ENCODE measurements at regions not wholly inside any gene's neighbourhood (a gene's known extent, or its start where the extent isn't known, plus 50 kb on each side); places are given as distances from the start of the nearest gene placed in this dataset.

GRCh38 chrX:85517994-85518718 lies 138.7 kb upstream of the POF1B start:
- H3K9me3 ChIP-seq: no peaks in the 10 kb centered on the region
- H3K27me3 ChIP-seq: no peaks in the 10 kb centered on the region
- intact Hi-C loops (cut with DNase I; ENCODE audit: low total_unique reads): no loop called here
- no peaks in the 10 kb centered on the region for H3K4me1 ChIP-seq
- no peaks in the 10 kb centered on the region for H3K36me3 ChIP-seq
- H3K27ac ChIP-seq: no peak overlapping the region
- H3K4me3 ChIP-seq: no peak overlapping the region
- DNase-seq: no peak
- TF ChIP-seq CTCF (IDR thresholded peaks at IDR 0.05): no peak

GRCh38 chrX:85516131-85516530 lies 136.7 kb upstream of the POF1B start:
- H3K27ac ChIP-seq: no peak overlapping the region
- no peaks in the 10 kb centered on the region for H3K4me1 ChIP-seq
- H3K36me3 ChIP-seq: no peaks in the 10 kb centered on the region
- intact Hi-C loops (cut with DNase I; ENCODE audit: low total_unique reads): no loop called here
- H3K4me3 ChIP-seq: no peak overlapping the region
- H3K9me3 ChIP-seq: no peaks in the 10 kb centered on the region
- no peaks in the 10 kb centered on the region for H3K27me3 ChIP-seq
- no peak for DNase-seq
- no peak for TF ChIP-seq CTCF (IDR thresholded peaks at IDR 0.05)

GRCh38 chrX:85506871-85507270 lies 127.4 kb upstream of the POF1B start:
- Histone ChIP-seq H3K9me3 (no peaks in the 10 kb centered on the region), H3K27me3 (no peaks in the 10 kb centered on the region), H3K36me3 (no peaks in the 10 kb centered on the region), H3K4me3 (no peak overlapping the region), H3K27ac (no peak overlapping the region), H3K4me1 (no peaks in the 10 kb centered on the region)
- no peak for TF ChIP-seq CTCF (IDR thresholded peaks at IDR 0.05)
- DNase-seq: no peak
- intact Hi-C loops (cut with DNase I; ENCODE audit: low total_unique reads): no loop called here

GRCh38 chrX:85505801-85506200 lies 126.3 kb upstream of the POF1B start:
- no peak for TF ChIP-seq CTCF (IDR thresholded peaks at IDR 0.05)
- no peak for DNase-seq
- no peak overlapping the region for H3K4me3 ChIP-seq
- intact Hi-C loops (cut with DNase I; ENCODE audit: low total_unique reads): no loop called here
- H3K27me3 ChIP-seq: no peaks in the 10 kb centered on the region
- H3K9me3 ChIP-seq: no peaks in the 10 kb centered on the region
- no peaks in the 10 kb centered on the region for H3K4me1 ChIP-seq
- H3K36me3 ChIP-seq: no peaks in the 10 kb centered on the region
- H3K27ac ChIP-seq: no peak overlapping the region

- Histone ChIP-seq H3K36me3 (no peaks in the 10 kb centered on the region), H3K9me3 (no peaks in the 10 kb centered on the region), H3K27ac (no peak overlapping the region), H3K4me1 (no peaks in the 10 kb centered on the region), H3K4me3 (no peak overlapping the region), H3K27me3 (no peaks in the 10 kb centered on the region)
- no peak for DNase-seq
- no peak for TF ChIP-seq CTCF (IDR thresholded peaks at IDR 0.05)
- intact Hi-C loops (cut with DNase I; ENCODE audit: low total_unique reads): no loop called here
These were observed 124.9 kb upstream of the POF1B start for GRCh38 chrX:85504381-85504780.
